Astrocyte (in vitro differentiated cells and primary cell): ENCODE measurements at regions not wholly inside any gene's neighbourhood (a gene's known extent, or its start where the extent isn't known, plus 50 kb on each side); places are given as distances from the start of the nearest gene placed in this dataset.

Experiments
- DNase-seq: peaks from one replicate; pipeline ENCODE4 v3.0.0-alpha.2; 2010; ENCODE audit warnings: low read depth
- FAIRE-seq: peaks from 2 replicates; lab custom pipeline; 2011; peaks lifted over from hg19 to GRCh38; lab: Jason Lieb, UNC
- H2AFZ ChIP-seq: 2 replicates; pipeline ENCODE4 v1.6.0; 2012; ENCODE audit warnings: low read depth, low read length, inconsistent platforms
- H3K27ac ChIP-seq: 2 replicates; pipeline ENCODE4 v1.5.1; 2011; ENCODE audit warnings: low read depth, low read length, inconsistent platforms
- H3K27me3 ChIP-seq: 2 replicates; pipeline ENCODE4 v1.6.0; 2011; ENCODE audit warnings: low read length, inconsistent platforms; ENCODE audit not compliant: insufficient read depth
- H3K36me3 ChIP-seq: 2 replicates; pipeline ENCODE4 v1.5.1; 2011; ENCODE audit warnings: low read length, inconsistent platforms; ENCODE audit not compliant: insufficient read depth
- H3K4me1 ChIP-seq: 2 replicates; pipeline ENCODE4 v1.5.1; 2011; ENCODE audit warnings: low read length, inconsistent platforms; ENCODE audit not compliant: insufficient read depth
- H3K4me2 ChIP-seq: 2 replicates; pipeline ENCODE4 v1.6.0; 2012; ENCODE audit warnings: low read length, inconsistent platforms
- H3K4me3 ChIP-seq: 2 replicates; pipeline ENCODE4 v1.5.1; 2011; ENCODE audit warnings: low read depth, mild to moderate bottlenecking, low read length, inconsistent platforms; ENCODE audit not compliant: insufficient read depth
- H3K79me2 ChIP-seq: 2 replicates; pipeline ENCODE4 v1.6.0; 2012; ENCODE audit warnings: mild to moderate bottlenecking, low read length, inconsistent platforms; ENCODE audit not compliant: insufficient read depth
- H3K9ac ChIP-seq: 2 replicates; pipeline ENCODE4 v1.6.0; 2012; ENCODE audit warnings: mild to moderate bottlenecking, low read length, inconsistent platforms
- H3K9me3 ChIP-seq: 2 replicates; pipeline ENCODE4 v1.5.1; 2012; ENCODE audit warnings: low read depth, mild to moderate bottlenecking, low read length, inconsistent platforms; ENCODE audit not compliant: insufficient read depth
- H4K20me1 ChIP-seq: 2 replicates; pipeline ENCODE4 v1.6.0; 2012; ENCODE audit warnings: low read length, inconsistent platforms; ENCODE audit not compliant: insufficient read depth
- H3K27ac Mint-ChIP-seq: one replicate; pipeline ENCODE4 v1.8.0; 2021; ENCODE audit warnings: mild to moderate bottlenecking, mixed read lengths; ENCODE audit not compliant: unreplicated experiment
- H3K27me3 Mint-ChIP-seq: one replicate; pipeline ENCODE4 v1.8.0; 2021; ENCODE audit warnings: low read depth, mixed read lengths; ENCODE audit not compliant: unreplicated experiment
- H3K36me3 Mint-ChIP-seq: one replicate; pipeline ENCODE4 v1.8.0; 2021; ENCODE audit warnings: low read depth, mixed read lengths; ENCODE audit not compliant: unreplicated experiment
- H3K4me1 Mint-ChIP-seq: one replicate; pipeline ENCODE4 v1.8.0; 2021; ENCODE audit warnings: low read depth, mixed read lengths; ENCODE audit not compliant: unreplicated experiment
- H3K4me3 Mint-ChIP-seq: one replicate; pipeline ENCODE4 v1.8.0; 2021; ENCODE audit warnings: mild to moderate bottlenecking, moderate library complexity, mixed read lengths; ENCODE audit not compliant: unreplicated experiment
- H3K9me3 Mint-ChIP-seq: one replicate; pipeline ENCODE4 v1.8.0; 2021; ENCODE audit warnings: mild to moderate bottlenecking, mixed read lengths; ENCODE audit not compliant: unreplicated experiment
- CTCF ChIP-seq: IDR thresholded peaks from 2 replicates; pipeline ENCODE4 v1.5.1; 2011; ENCODE audit warnings: low read depth, mild to moderate bottlenecking, inconsistent platforms, low read length, moderate library complexity; ENCODE audit not compliant: insufficient read depth
- EZH2 ChIP-seq: IDR thresholded peaks from 2 replicates; pipeline ENCODE4 v1.6.1; 2012; ENCODE audit warnings: mild to moderate bottlenecking, low read length, inconsistent platforms; ENCODE audit not compliant: insufficient read depth

GRCh38 chr2:76128622-76129021 is 417.9 kb upstream of the GCFC2 start:
- H3K4me3 Mint-ChIP-seq = no peak overlapping the region
- peaks cover 3% of the 10 kb centered on the region for H3K4me1 Mint-ChIP-seq
- H3K27ac Mint-ChIP-seq = no peak overlapping the region
- Histone ChIP-seq H3K79me2 (no peaks in the 10 kb centered on the region), H3K27ac (no peak overlapping the region), H3K9ac (no peak overlapping the region), H3K4me2 (no peak overlapping the region), H4K20me1 (no peaks in the 10 kb centered on the region), H3K36me3 (no peaks in the 10 kb centered on the region), H3K9me3 (no peaks in the 10 kb centered on the region), H3K4me3 (no peak overlapping the region), H3K4me1 (no peaks in the 10 kb centered on the region), H3K27me3 (no peaks in the 10 kb centered on the region), H2AFZ (no peak overlapping the region)
- no peak for DNase-seq
- no peaks in the 10 kb centered on the region for H3K36me3 Mint-ChIP-seq
- H3K9me3 Mint-ChIP-seq = no peaks in the 10 kb centered on the region
- no peak for TF ChIP-seq CTCF
- TF ChIP-seq EZH2 = no peak
- no peak for FAIRE-seq
- H3K27me3 Mint-ChIP-seq = no peaks in the 10 kb centered on the region

GRCh38 chr2:76120176-76120575 is 409.5 kb upstream of the GCFC2 start:
- Mint-ChIP-seq H3K36me3 (no peaks in the 10 kb centered on the region), H3K27me3 (no peaks in the 10 kb centered on the region), H3K27ac (no peak overlapping the region), H3K4me1 (no peaks in the 10 kb centered on the region), H3K9me3 (no peaks in the 10 kb centered on the region), H3K4me3 (no peak overlapping the region)
- no peak for DNase-seq
- no peaks in the 10 kb centered on the region for H3K4me1 ChIP-seq
- no peak overlapping the region for H3K9ac ChIP-seq
- no peaks in the 10 kb centered on the region for H4K20me1 ChIP-seq
- H3K4me3 ChIP-seq = no peak overlapping the region
- H2AFZ ChIP-seq = no peak overlapping the region
- H3K79me2 ChIP-seq = no peaks in the 10 kb centered on the region
- no peaks in the 10 kb centered on the region for H3K27me3 ChIP-seq
- no peak overlapping the region for H3K4me2 ChIP-seq
- H3K9me3 ChIP-seq = no peaks in the 10 kb centered on the region
- no peak for TF ChIP-seq EZH2
- no peak for TF ChIP-seq CTCF
- H3K36me3 ChIP-seq = no peaks in the 10 kb centered on the region
- no peak overlapping the region for H3K27ac ChIP-seq
- no peak for FAIRE-seq

DNA sequence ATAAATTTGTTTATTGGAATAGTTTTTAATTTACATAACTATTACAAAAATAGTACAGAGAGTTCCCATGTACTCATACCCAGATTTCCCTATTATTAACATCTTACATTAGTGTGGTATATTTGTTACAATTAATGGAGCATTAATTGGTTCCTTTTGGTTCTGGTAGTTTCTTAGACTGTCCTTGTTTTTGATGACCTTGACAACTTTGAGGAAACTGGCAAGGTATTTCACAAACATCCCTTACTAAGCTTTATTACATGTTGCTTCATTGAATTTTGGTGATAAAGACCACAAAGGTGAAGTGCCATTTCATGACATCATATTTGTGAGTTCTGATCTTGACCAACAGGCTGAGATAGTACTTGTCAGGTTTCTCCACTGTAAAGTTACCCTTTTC is 379.0 kb upstream of the GCFC2 start:
- H3K9ac ChIP-seq = no peak overlapping the region
- H3K27me3 ChIP-seq = no peaks in the 10 kb centered on the region
- H2AFZ ChIP-seq = no peak overlapping the region
- no peaks in the 10 kb centered on the region for H3K36me3 ChIP-seq
- H3K4me3 ChIP-seq = no peak overlapping the region
- H3K9me3 ChIP-seq = no peaks in the 10 kb centered on the region
- TF ChIP-seq EZH2 (no peak), CTCF (no peak)
- H4K20me1 ChIP-seq = no peaks in the 10 kb centered on the region
- no peak for DNase-seq
- no peak for FAIRE-seq
- H3K27me3 Mint-ChIP-seq = no peaks in the 10 kb centered on the region
- H3K27ac Mint-ChIP-seq = no peak overlapping the region
- no peaks in the 10 kb centered on the region for H3K4me1 Mint-ChIP-seq
- no peaks in the 10 kb centered on the region for H3K36me3 Mint-ChIP-seq
- H3K9me3 Mint-ChIP-seq = no peaks in the 10 kb centered on the region
- no peaks in the 10 kb centered on the region for H3K79me2 ChIP-seq
- H3K27ac ChIP-seq = no peak overlapping the region
- no peaks in the 10 kb centered on the region for H3K4me1 ChIP-seq
- no peak overlapping the region for H3K4me3 Mint-ChIP-seq
- H3K4me2 ChIP-seq = no peak overlapping the region
